ENCODE measurements at regions not wholly inside any gene's neighbourhood (a gene's known extent, or its start where the extent isn't known, plus 50 kb on each side); places are given as distances from the start of the nearest gene placed in this dataset.
"Not testable (repeated sequence)": the region's sequence is repeated elsewhere in the genome, so short reads cannot be mapped to it uniquely, and the experiment has no call there.

- no peak for DNase-seq (ENCODE audit: low spot score)
Measured at GRCh38 chr3:5545719-5546118, 358.2 kb downstream of the EDEM1 start.

GRCh38 chr3:5553203-5553602 is 365.7 kb downstream of the EDEM1 start:
- DNase-seq (ENCODE audit: low spot score): no peak

- DNase-seq (ENCODE audit: low spot score): no peak
Measured at GRCh38 chr3:5554245-5554747, 366.8 kb downstream of the EDEM1 start.

GRCh38 chr3:5560199-5560598 is 372.7 kb downstream of the EDEM1 start:
- no peak for DNase-seq (ENCODE audit: low spot score)

GRCh38 chr3:5563537-5564277 is 376.2 kb downstream of the EDEM1 start:
- no peak for DNase-seq (ENCODE audit: low spot score)

GRCh38 chr3:5564278-5564666 is 376.8 kb downstream of the EDEM1 start:
- no peak for DNase-seq (ENCODE audit: low spot score)

GRCh38 chr3:5565026-5565425 is 377.5 kb downstream of the EDEM1 start:
- DNase-seq (ENCODE audit: low spot score): no peak

- DNase-seq (ENCODE audit: low spot score): no peak
Measured at GRCh38 chr3:5567113-5567512, 379.6 kb downstream of the EDEM1 start.

GRCh38 chr3:5568451-5568850 is 380.9 kb downstream of the EDEM1 start:
- DNase-seq (ENCODE audit: low spot score): no peak

GRCh38 chr3:5569152-5569551 is 381.6 kb downstream of the EDEM1 start:
- no peak for DNase-seq (ENCODE audit: low spot score)

GRCh38 chr3:5572168-5572567 is 384.7 kb downstream of the EDEM1 start:
- DNase-seq (ENCODE audit: low spot score): no peak

GRCh38 chr3:5576277-5577011 is 388.9 kb downstream of the EDEM1 start:
- DNase-seq (ENCODE audit: low spot score): no peak

- no peak for DNase-seq (ENCODE audit: low spot score)
Measured at GRCh38 chr3:5579139-5579602, 391.7 kb downstream of the EDEM1 start.

- DNase-seq (ENCODE audit: low spot score): no peak
Measured at GRCh38 chr3:5579946-5580345, 392.4 kb downstream of the EDEM1 start.

GRCh38 chr3:5580826-5581225 is 393.3 kb downstream of the EDEM1 start:
- DNase-seq (ENCODE audit: low spot score): no peak

GRCh38 chr3:5581743-5582142 is 394.2 kb downstream of the EDEM1 start:
- no peak for DNase-seq (ENCODE audit: low spot score)

GRCh38 chr3:5583920-5584319 is 396.4 kb downstream of the EDEM1 start:
- DNase-seq (ENCODE audit: low spot score): no peak

- DNase-seq (ENCODE audit: low spot score): no peak
Measured at GRCh38 chr3:5585085-5585484, 397.6 kb downstream of the EDEM1 start.

- no peak for DNase-seq (ENCODE audit: low spot score)
Measured at GRCh38 chr3:5606884-5607472, 419.5 kb downstream of the EDEM1 start.

- no peak for DNase-seq (ENCODE audit: low spot score)
Measured at GRCh38 chr3:5607581-5607980, 420.1 kb downstream of the EDEM1 start.

GRCh38 chr3:5608971-5609370 is 421.5 kb downstream of the EDEM1 start:
- DNase-seq (ENCODE audit: low spot score): not testable (repeated sequence)

- DNase-seq (ENCODE audit: low spot score): no peak
Measured at GRCh38 chr3:5613599-5613998, 426.1 kb downstream of the EDEM1 start.

- DNase-seq (ENCODE audit: low spot score): no peak
Measured at GRCh38 chr3:5616873-5617272, 429.4 kb downstream of the EDEM1 start.
